SH-SY5Y (cell line): ENCODE measurements at regions not wholly inside any gene's neighbourhood (a gene's known extent, or its start where the extent isn't known, plus 50 kb on each side); places are given as distances from the start of the nearest gene placed in this dataset.

ENCODE experiments used
- GATA2 ChIP-seq: IDR thresholded peaks from 2 replicates; pipeline ENCODE4 v1.6.1; 2011; ENCODE audit warnings: mild to moderate bottlenecking, low read depth, low read length
- GATA3 ChIP-seq: IDR thresholded peaks from 2 replicates; pipeline ENCODE4 v1.6.1; 2011; ENCODE audit warnings: low read depth, mild to moderate bottlenecking, low read length, moderate library complexity

DNA sequence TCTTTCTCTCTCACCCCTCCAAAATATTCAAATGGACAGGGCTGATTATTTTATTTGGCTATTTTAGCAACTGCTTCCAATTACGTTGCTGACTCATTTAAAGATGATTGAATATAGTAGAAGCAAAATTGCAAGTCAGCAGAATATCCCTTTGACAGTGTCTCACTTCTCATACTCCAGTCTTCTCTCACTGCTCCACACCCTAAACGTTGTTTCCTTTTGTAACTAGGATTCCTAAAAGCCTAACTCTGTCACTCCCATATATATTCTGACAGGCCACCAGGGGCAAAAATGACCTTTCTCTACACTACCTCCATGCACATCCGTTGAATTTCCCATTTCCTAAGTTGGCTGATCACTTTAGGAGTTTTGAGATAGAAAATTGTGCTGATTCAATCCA, 351.1 kb downstream of the RND3 start:
- no peak for TF ChIP-seq GATA2
- no peak for TF ChIP-seq GATA3
